ENCODE measurements at regions not wholly inside any gene's neighbourhood (a gene's known extent, or its start where the extent isn't known, plus 50 kb on each side); places are given as distances from the start of the nearest gene placed in this dataset.
"Not testable (repeated sequence)": the region's sequence is repeated elsewhere in the genome, so short reads cannot be mapped to it uniquely, and the experiment has no call there.

- DNase-seq: not testable (repeated sequence)
Observed at GRCh38 chr5:20765074-20765473, 777.1 kb upstream of the CDH18 start.

- not testable (repeated sequence) for DNase-seq
Observed at GRCh38 chr5:20759459-20759858, 771.5 kb upstream of the CDH18 start.

GRCh38 chr5:20752179-20752578, 764.2 kb upstream of the CDH18 start:
- DNase-seq: not testable (repeated sequence)

- DNase-seq: not testable (repeated sequence)
Observed at GRCh38 chr5:20735715-20736114, 747.7 kb upstream of the CDH18 start.

GRCh38 chr5:20732223-20732622, 744.2 kb upstream of the CDH18 start:
- not testable (repeated sequence) for DNase-seq

GRCh38 chr5:20721286-20721685, 733.3 kb upstream of the CDH18 start:
- not testable (repeated sequence) for DNase-seq

- not testable (repeated sequence) for DNase-seq
Observed at GRCh38 chr5:20711520-20712155, 723.6 kb upstream of the CDH18 start.

GRCh38 chr5:20707634-20708033, 719.6 kb upstream of the CDH18 start:
- not testable (repeated sequence) for DNase-seq

- DNase-seq: no peak
Observed at GRCh38 chr5:20694121-20694520, 706.1 kb upstream of the CDH18 start.

GRCh38 chr5:20692913-20693312, 704.9 kb upstream of the CDH18 start:
- DNase-seq: no peak

GRCh38 chr5:20683241-20683940, 695.4 kb upstream of the CDH18 start:
- no peak for DNase-seq

GRCh38 chr5:20680718-20681302, 692.8 kb upstream of the CDH18 start:
- DNase-seq: no peak

GRCh38 chr5:20678814-20679298, 690.9 kb upstream of the CDH18 start:
- no peak for DNase-seq

GRCh38 chr5:20678386-20678785, 690.4 kb upstream of the CDH18 start:
- no peak for DNase-seq

- DNase-seq: no peak
Observed at GRCh38 chr5:20660588-20660987, 672.6 kb upstream of the CDH18 start.

GRCh38 chr5:20656262-20656661, 668.3 kb upstream of the CDH18 start:
- DNase-seq: no peak

- no peak for DNase-seq
Observed at GRCh38 chr5:20655211-20655610, 667.2 kb upstream of the CDH18 start.

- no peak for DNase-seq
Observed at GRCh38 chr5:20654746-20655145, 666.7 kb upstream of the CDH18 start.

- DNase-seq: no peak
Observed at GRCh38 chr5:20654033-20654432, 666.0 kb upstream of the CDH18 start.

GRCh38 chr5:20649966-20650365, 662.0 kb upstream of the CDH18 start:
- no peak for DNase-seq

- no peak for DNase-seq
Observed at GRCh38 chr5:20648981-20649380, 661.0 kb upstream of the CDH18 start.

GRCh38 chr5:20636686-20637085, 648.7 kb upstream of the CDH18 start:
- DNase-seq: no peak

- DNase-seq: peak in 1 of 14 donors; percentile 64
Observed at GRCh38 chr5:20619591-20619990, 631.6 kb upstream of the CDH18 start.

GRCh38 chr5:20618340-20618739, 630.3 kb upstream of the CDH18 start:
- DNase-seq: peak in 1 of 14 donors; percentile 40

Data from C1 segment of cervical spinal cord (tissue), 14 donors.